ENCODE measurements at regions not wholly inside any gene's neighbourhood (a gene's known extent, or its start where the extent isn't known, plus 50 kb on each side); places are given as distances from the start of the nearest gene placed in this dataset.

GRCh38 chr2:198490748-198491147, 686.4 kb downstream of the PLCL1 start:
- H3K4me2 ChIP-seq (ENCODE audit: low read length) = no peak overlapping the region
- no peaks in the 10 kb centered on the region for H3K79me2 ChIP-seq (ENCODE audit: low read length)
- TF ChIP-seq CTCF (conservative IDR thresholded peaks at IDR 0.05; ENCODE audit: low read depth, low read length) = no peak
- no peak for TF ChIP-seq EZH2phosphoT487 (IDR thresholded peaks at IDR 0.05; ENCODE audit: borderline replicate concordance, low read length)
- no peak for TF ChIP-seq EZH2 (IDR thresholded peaks at IDR 0.05; ENCODE audit: low read length, unreplicated experiment)
- H4K20me1 ChIP-seq (ENCODE audit: low read length) = no peaks in the 10 kb centered on the region
- no peak overlapping the region for H3K27ac ChIP-seq (ENCODE audit: low read length)
- H3K9ac ChIP-seq (ENCODE audit: low read length) = no peak overlapping the region
- H3K9me2 ChIP-seq (replicated peaks; ENCODE audit: low read length) = no peaks in the 10 kb centered on the region
- ChIA-PET POLR2A (ENCODE audit: unreplicated experiment) (no interaction called here), CTCF (no interaction called here)
- ATAC-seq = no peak
- H3K4me3 ChIP-seq (ENCODE audit: low read length) = no peak overlapping the region
- H3K9me3 ChIP-seq (ENCODE audit: low read length) = no peaks in the 10 kb centered on the region
- DNase-seq = no peak
- no peaks in the 10 kb centered on the region for H3K4me1 ChIP-seq (ENCODE audit: insufficient read depth, low read length)
- intact Hi-C loops (cut with micrococcal nuclease) = no loop called here
- H3F3A ChIP-seq (ENCODE audit: low read length, unreplicated experiment) = no peaks in the 10 kb centered on the region
- no peaks in the 10 kb centered on the region for H3K36me3 ChIP-seq (ENCODE audit: low read depth, low read length)
- H3K27me3 ChIP-seq (ENCODE audit: low read length) = no peaks in the 10 kb centered on the region
- no TSS peak for BruUV-seq (replicated peaks)
- no peak overlapping the region for H2AFZ ChIP-seq (ENCODE audit: low read length)

- Histone ChIP-seq H3K4me1 (ENCODE audit: insufficient read depth, low read length) (no peaks in the 10 kb centered on the region), H3K9ac (ENCODE audit: low read length) (no peak overlapping the region), H3F3A (ENCODE audit: low read length, unreplicated experiment) (no peaks in the 10 kb centered on the region), H3K9me2 (replicated peaks; ENCODE audit: low read length) (no peaks in the 10 kb centered on the region), H3K79me2 (ENCODE audit: low read length) (no peaks in the 10 kb centered on the region), H3K4me2 (ENCODE audit: low read length) (no peak overlapping the region), H3K27me3 (ENCODE audit: low read length) (no peaks in the 10 kb centered on the region), H3K27ac (ENCODE audit: low read length) (no peak overlapping the region), H3K36me3 (ENCODE audit: low read depth, low read length) (no peaks in the 10 kb centered on the region), H3K4me3 (ENCODE audit: low read length) (no peak overlapping the region), H3K9me3 (ENCODE audit: low read length) (no peaks in the 10 kb centered on the region), H2AFZ (ENCODE audit: low read length) (no peak overlapping the region), H4K20me1 (ENCODE audit: low read length) (no peaks in the 10 kb centered on the region)
- ChIA-PET CTCF (no interaction called here), POLR2A (ENCODE audit: unreplicated experiment) (no interaction called here)
- TF ChIP-seq EZH2 (IDR thresholded peaks at IDR 0.05; ENCODE audit: low read length, unreplicated experiment) (no peak), CTCF (conservative IDR thresholded peaks at IDR 0.05; ENCODE audit: low read depth, low read length) (no peak), EZH2phosphoT487 (IDR thresholded peaks at IDR 0.05; ENCODE audit: borderline replicate concordance, low read length) (no peak)
- no peak for ATAC-seq
- no TSS peak for BruUV-seq (replicated peaks)
- no peak for DNase-seq
- intact Hi-C loops (cut with micrococcal nuclease) = no loop called here
These were observed 684.6 kb downstream of the PLCL1 start for GRCh38 chr2:198488964-198489363.

GRCh38 chr2:198483051-198483450, 678.7 kb downstream of the PLCL1 start:
- Histone ChIP-seq H3K27me3 (ENCODE audit: low read length) (no peaks in the 10 kb centered on the region), H2AFZ (ENCODE audit: low read length) (no peak overlapping the region), H3K79me2 (ENCODE audit: low read length) (no peaks in the 10 kb centered on the region), H3K4me3 (ENCODE audit: low read length) (no peak overlapping the region), H3K9ac (ENCODE audit: low read length) (no peak overlapping the region), H3F3A (ENCODE audit: low read length, unreplicated experiment) (no peaks in the 10 kb centered on the region), H3K36me3 (ENCODE audit: low read depth, low read length) (no peaks in the 10 kb centered on the region), H3K27ac (ENCODE audit: low read length) (no peak overlapping the region), H3K9me3 (ENCODE audit: low read length) (0 out of 2 replicates have a peak, but pooled peaks cover 5% of the 10 kb centered on the region), H3K4me2 (ENCODE audit: low read length) (no peak overlapping the region), H3K9me2 (replicated peaks; ENCODE audit: low read length) (no peaks in the 10 kb centered on the region), H4K20me1 (ENCODE audit: low read length) (no peaks in the 10 kb centered on the region), H3K4me1 (ENCODE audit: insufficient read depth, low read length) (no peaks in the 10 kb centered on the region)
- ATAC-seq = no peak
- no TSS peak for BruUV-seq (replicated peaks)
- CTCF ChIA-PET = no interaction called here
- intact Hi-C loops (cut with micrococcal nuclease) = no loop called here
- DNase-seq = no peak
- TF ChIP-seq CTCF (conservative IDR thresholded peaks at IDR 0.05; ENCODE audit: low read depth, low read length) = no peak
- no peak for TF ChIP-seq EZH2phosphoT487 (IDR thresholded peaks at IDR 0.05; ENCODE audit: borderline replicate concordance, low read length)
- TF ChIP-seq EZH2 (IDR thresholded peaks at IDR 0.05; ENCODE audit: low read length, unreplicated experiment) = no peak
- POLR2A ChIA-PET (ENCODE audit: unreplicated experiment) = no interaction called here

Measured in PC-3 (cell line).